SU-DHL-6 (cell line): ENCODE measurements at regions not wholly inside any gene's neighbourhood (a gene's known extent, or its start where the extent isn't known, plus 50 kb on each side); places are given as distances from the start of the nearest gene placed in this dataset.

Experiments used
- EZH2phosphoT487 ChIP-seq: fragments of 200-600 bp; sonication (generic), shearing (Covaris generic); conservative IDR thresholded peaks from 2 replicates; pipeline ENCODE4 v1.6.1; 2018; ENCODE audit warnings: mild to moderate bottlenecking, antibody characterized with exemption, low read length, moderate library complexity, mixed read lengths
- TF ChIP-seq, protein P1 (sequence below): fragments of 200-600 bp; sonication (generic); IDR thresholded peaks from one replicate; pipeline ENCODE4 v1.5.1; 2017; ENCODE audit warnings: antibody characterized with exemption, mild to moderate bottlenecking, low read length, moderate library complexity; ENCODE audit not compliant: insufficient read depth, poor library complexity, severe bottlenecking

GRCh38 chr18:2391470-2391869, 179.8 kb downstream of the METTL4 start:
- TF ChIP-seq, protein P1, sequence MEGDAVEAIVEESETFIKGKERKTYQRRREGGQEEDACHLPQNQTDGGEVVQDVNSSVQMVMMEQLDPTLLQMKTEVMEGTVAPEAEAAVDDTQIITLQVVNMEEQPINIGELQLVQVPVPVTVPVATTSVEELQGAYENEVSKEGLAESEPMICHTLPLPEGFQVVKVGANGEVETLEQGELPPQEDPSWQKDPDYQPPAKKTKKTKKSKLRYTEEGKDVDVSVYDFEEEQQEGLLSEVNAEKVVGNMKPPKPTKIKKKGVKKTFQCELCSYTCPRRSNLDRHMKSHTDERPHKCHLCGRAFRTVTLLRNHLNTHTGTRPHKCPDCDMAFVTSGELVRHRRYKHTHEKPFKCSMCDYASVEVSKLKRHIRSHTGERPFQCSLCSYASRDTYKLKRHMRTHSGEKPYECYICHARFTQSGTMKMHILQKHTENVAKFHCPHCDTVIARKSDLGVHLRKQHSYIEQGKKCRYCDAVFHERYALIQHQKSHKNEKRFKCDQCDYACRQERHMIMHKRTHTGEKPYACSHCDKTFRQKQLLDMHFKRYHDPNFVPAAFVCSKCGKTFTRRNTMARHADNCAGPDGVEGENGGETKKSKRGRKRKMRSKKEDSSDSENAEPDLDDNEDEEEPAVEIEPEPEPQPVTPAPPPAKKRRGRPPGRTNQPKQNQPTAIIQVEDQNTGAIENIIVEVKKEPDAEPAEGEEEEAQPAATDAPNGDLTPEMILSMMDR = no peak
- no peak for TF ChIP-seq EZH2phosphoT487
